Spleen (tissue), 7 donors: ENCODE measurements at regions not wholly inside any gene's neighbourhood (a gene's known extent, or its start where the extent isn't known, plus 50 kb on each side); places are given as distances from the start of the nearest gene placed in this dataset.

Source experiments
- CTCF ChIP-seq, 11 experiments: fragments of 200-600 bp in 7 of 11; fragments of 450-650 bp in 4 of 11; sonication (generic) in 4 of 11; IDR thresholded peaks in 8 of 11; conservative IDR thresholded peaks in 3 of 11; 1 replicate in 7 of 11; 2 replicates in 4 of 11; pipeline versions ENCODE4 v1.4.0 to v1.8.0; 2016 to 2021; ENCODE audit warnings: antibody characterized with exemption in 11 of 11, inconsistent platforms in 4 of 11, mild to moderate bottlenecking in 1 of 11
- POLR2A ChIP-seq, 3 donors: fragments of 450-650 bp; IDR thresholded peaks; one replicate each; pipeline ENCODE4 v1.5.1; 2017; ENCODE audit warnings: antibody characterized with exemption in 3 of 3, mild to moderate bottlenecking in 1 of 3
- POLR2AphosphoS5 ChIP-seq, 3 donors: sonication (generic); formaldehyde crosslinking; IDR thresholded peaks; one replicate each; pipeline ENCODE4 v1.5.1; 2017; ENCODE audit warnings: antibody characterized with exemption in 3 of 3
- donor health status: DM: no; HTN: no; CAD: no; lungs with moderate emphysema.
- donor health status: DM: no; HTN: no; CAD: no.
- donor health status: DM: no; HTN: no; CAD: no.

- TF ChIP-seq POLR2AphosphoS5 (IDR thresholded peaks at IDR 0.05): peak in 1 of 3 donors; percentile 46
- TF ChIP-seq CTCF (IDR thresholded peaks at IDR 0.05 in 8 of 11, conservative IDR thresholded peaks at IDR 0.05 in 3 of 11): no peak
- no peak for TF ChIP-seq POLR2A (IDR thresholded peaks at IDR 0.05)
Measured at GRCh38 chr6:19691465-19692167, 145.6 kb upstream of the ID4 start.
